Epithelial cell of proximal tubule (primary cell): ENCODE measurements at regions not wholly inside any gene's neighbourhood (a gene's known extent, or its start where the extent isn't known, plus 50 kb on each side); places are given as distances from the start of the nearest gene placed in this dataset.

Experiments
- DNase-seq: peaks from one replicate; pipeline ENCODE4 v3.0.0-alpha.2; 2011; ENCODE audit warnings: low read depth
- H3K4me3 ChIP-seq: 2 replicates; pipeline ENCODE4 v1.5.1; 2011; ENCODE audit warnings: low read depth, mild to moderate bottlenecking, low read length
- TF ChIP-seq, protein P1 (sequence below): conservative IDR thresholded peaks from 2 replicates; pipeline ENCODE4 v1.5.1; 2012; ENCODE audit warnings: low read depth, mild to moderate bottlenecking, low read length

DNA sequence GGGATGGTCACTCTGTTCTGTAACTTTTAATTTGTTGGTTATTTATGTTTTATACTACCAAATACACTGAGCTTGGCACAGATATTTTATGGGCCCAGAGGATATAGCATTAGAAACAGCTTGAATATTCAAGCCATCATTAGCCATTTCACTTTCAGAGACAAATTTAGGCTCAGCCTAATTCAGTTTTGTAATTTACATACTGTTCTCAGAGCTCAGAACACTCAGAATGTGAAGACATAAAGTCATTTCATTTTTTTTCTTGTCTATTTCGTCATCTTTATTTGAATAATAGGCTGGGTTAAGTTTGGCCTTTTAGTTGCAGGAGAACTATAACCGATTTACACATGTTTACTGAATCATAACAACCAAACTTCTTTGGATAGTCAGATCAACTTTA is 361.7 kb downstream of the SNAPC1 start:
- DNase-seq, result no peak
- TF ChIP-seq, protein P1, sequence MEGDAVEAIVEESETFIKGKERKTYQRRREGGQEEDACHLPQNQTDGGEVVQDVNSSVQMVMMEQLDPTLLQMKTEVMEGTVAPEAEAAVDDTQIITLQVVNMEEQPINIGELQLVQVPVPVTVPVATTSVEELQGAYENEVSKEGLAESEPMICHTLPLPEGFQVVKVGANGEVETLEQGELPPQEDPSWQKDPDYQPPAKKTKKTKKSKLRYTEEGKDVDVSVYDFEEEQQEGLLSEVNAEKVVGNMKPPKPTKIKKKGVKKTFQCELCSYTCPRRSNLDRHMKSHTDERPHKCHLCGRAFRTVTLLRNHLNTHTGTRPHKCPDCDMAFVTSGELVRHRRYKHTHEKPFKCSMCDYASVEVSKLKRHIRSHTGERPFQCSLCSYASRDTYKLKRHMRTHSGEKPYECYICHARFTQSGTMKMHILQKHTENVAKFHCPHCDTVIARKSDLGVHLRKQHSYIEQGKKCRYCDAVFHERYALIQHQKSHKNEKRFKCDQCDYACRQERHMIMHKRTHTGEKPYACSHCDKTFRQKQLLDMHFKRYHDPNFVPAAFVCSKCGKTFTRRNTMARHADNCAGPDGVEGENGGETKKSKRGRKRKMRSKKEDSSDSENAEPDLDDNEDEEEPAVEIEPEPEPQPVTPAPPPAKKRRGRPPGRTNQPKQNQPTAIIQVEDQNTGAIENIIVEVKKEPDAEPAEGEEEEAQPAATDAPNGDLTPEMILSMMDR, result no peak
- H3K4me3 ChIP-seq, result no peak overlapping the region

DNA sequence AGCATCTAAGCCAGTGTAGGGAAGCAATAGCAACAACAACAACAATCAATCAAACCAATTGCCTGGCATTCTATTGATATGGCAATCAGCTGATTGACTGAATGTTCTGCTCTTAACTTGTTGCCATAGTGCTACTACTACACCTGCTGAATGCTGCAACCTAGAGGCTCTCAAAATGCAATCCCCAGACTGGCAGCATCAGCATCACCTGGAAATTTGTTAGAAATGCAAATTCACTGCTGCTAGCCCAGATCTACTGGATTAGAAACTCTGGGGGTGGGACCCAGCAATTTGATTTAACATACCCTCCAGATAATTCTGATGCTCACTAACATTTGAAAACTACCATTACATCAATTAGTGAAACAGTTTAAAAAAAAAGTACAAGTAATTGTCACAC is 363.6 kb downstream of the SNAPC1 start:
- H3K4me3 ChIP-seq, result no peak overlapping the region
- TF ChIP-seq, protein P1, result no peak
- DNase-seq, result no peak

DNA sequence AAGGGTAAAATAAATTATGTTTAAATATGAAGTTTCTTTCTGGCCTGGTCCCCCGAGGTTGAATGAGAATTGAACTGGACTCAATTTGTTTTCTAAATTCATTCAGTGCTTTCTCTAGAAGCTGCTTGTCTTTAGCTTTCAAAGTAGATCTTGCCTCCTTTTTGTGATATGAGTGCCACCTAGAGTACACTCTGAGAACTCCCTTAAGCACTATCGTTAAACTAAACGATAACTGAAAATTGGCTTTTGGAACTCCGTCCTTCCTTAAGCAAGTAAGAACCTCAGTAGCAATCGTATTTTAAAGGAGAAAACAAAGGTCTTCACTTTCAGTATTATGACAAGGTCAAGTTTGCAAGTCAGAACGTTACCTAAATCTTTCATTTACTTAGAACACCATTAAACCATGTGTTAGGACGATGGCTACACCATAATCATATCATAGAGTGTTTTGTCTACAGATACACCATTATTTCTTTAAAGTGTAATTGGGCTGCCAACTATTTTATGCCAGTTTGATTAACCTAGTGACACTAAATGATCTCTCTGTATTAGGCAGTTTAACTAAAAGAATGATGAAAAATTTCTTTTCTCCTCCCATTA is 364.8 kb downstream of the SNAPC1 start:
- peak; percentile 20 for DNase-seq
- no peak overlapping the region for H3K4me3 ChIP-seq
- TF ChIP-seq, protein P1, result peak; percentile 86

GRCh38 chr14:62130441-62130840 is 368.2 kb downstream of the SNAPC1 start:
- TF ChIP-seq, protein P1, result no peak
- H3K4me3 ChIP-seq, result no peak overlapping the region

DNA sequence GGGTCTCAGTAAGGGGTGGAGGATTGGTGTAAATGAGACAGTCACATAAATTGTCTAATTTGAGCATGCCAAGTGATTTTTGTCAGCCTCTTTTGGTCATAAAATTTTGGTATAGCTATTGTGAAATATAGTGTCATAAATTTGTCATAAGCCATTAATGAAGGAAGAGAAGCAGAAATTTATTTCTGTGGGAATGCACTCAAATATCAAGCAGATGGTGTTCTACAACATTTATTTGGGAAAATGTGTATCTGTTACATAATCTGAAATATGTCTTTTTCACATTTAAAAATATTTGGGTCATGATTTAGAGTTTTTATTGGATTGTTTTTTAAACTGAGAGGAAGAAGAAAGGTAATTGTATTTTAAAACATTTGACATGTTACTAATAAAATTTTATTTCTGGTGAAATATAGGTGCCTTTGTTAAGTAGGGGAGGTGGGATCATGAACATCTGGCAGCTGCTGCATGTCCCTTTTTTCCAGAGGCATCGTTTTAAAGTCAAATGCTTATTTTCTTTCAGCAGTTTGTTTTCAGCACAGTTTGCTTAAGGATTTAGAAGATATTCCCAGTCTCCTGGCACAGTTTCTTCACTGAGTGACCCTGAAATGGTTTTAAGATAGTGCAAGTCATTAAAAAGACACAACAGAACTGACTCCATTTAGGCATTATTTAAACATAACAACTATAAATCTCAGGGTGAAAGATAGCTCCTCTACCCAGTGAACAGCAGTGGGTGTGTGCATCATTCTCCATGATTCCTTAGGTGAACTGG is 371.7 kb downstream of the SNAPC1 start:
- TF ChIP-seq, protein P1, result no peak

More at GRCh38 chr14:62130441-62130840, 368.2 kb downstream of the SNAPC1 start:
- no peak for DNase-seq

DNA sequence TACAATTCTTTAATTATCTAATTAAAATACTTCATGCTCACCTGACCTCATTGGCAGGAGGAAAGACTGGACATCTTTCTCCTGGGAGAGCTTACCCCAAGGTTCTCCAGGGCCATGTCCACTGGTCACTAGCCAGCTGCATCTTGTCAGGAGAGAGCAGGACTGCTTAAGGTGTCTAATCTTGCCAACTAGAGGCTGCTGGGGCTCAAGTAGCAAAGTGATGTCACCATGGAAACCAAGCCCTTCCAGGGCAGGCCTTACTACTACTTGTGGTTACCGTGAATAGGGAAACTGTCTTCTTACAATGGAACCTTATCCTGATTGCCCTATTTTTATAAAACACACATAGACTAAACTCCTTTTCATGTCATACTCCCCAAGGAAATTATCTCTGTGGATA is 376.4 kb downstream of the SNAPC1 start:
- TF ChIP-seq, protein P1, result no peak
- no peak for DNase-seq
- H3K4me3 ChIP-seq, result no peak overlapping the region

More for the DNA sequence above, 371.7 kb downstream of the SNAPC1 start:
- DNase-seq, result no peak
- no peak overlapping the region for H3K4me3 ChIP-seq
